ENCODE measurements at regions not wholly inside any gene's neighbourhood (a gene's known extent, or its start where the extent isn't known, plus 50 kb on each side); places are given as distances from the start of the nearest gene placed in this dataset.

DNA sequence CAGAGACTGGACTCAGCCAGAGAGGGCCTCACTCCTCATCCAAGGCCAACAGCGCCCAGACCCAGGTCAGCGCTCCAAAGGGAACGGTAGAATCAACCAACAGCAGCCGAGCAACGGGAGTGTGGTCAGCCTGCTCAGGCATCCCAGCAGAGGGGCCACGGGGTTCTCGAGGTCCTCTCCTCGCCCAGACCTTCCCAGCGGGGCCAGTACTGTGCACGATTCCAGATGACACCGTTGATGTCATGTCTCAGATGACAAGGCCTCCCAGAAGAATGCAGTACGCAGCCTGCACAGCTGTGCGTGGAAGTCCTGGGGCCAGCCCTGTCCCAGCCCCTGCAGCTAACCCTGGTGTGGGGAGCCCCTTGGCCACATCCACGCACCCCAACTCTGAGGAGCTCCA is 141.0 kb upstream of the PPP1R26 start:
- no peak for DNase-seq

- no peak for DNase-seq
These were observed 140.1 kb upstream of the PPP1R26 start for GRCh38 chr9:135339378-135339973.

GRCh38 chr9:135340143-135340655 is 139.4 kb upstream of the PPP1R26 start:
- DNase-seq, result no peak

DNA sequence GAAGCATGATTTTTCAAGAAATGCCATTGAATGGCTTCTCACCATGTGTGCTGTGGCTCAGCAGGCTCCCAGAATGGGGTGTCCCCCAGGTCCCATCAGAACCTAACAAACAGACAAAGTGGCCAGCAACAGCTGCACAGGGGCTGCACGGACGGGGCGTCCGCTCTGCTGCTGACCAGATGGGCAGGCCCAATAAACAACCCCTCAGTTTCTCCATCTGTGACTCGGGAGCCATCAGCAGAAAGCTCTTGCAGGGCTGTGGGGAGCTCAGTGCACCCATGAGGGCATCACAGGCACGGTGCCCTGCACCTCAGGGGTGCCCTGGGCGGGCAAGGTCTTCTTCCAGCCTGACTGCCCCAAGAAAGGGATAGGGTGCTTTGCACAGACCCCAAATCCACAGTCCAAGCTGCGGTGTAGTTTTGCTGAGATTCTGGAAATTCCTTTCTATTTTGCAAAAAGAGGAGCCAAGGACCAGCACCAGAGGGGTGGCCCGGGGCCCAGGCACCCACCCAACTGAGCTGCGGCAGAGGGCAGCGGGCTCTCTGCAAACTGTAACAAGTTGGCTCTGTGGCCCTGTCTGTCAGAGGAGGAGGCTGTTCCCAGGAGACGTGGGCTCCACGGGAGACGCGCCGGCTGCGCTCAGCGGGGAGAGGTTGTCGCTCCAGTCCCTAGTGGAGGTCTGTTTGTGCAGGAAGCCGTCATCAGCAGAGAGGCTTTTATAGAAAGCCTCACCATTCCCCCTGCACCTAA is 138.7 kb upstream of the PPP1R26 start:
- no peak for DNase-seq

DNA sequence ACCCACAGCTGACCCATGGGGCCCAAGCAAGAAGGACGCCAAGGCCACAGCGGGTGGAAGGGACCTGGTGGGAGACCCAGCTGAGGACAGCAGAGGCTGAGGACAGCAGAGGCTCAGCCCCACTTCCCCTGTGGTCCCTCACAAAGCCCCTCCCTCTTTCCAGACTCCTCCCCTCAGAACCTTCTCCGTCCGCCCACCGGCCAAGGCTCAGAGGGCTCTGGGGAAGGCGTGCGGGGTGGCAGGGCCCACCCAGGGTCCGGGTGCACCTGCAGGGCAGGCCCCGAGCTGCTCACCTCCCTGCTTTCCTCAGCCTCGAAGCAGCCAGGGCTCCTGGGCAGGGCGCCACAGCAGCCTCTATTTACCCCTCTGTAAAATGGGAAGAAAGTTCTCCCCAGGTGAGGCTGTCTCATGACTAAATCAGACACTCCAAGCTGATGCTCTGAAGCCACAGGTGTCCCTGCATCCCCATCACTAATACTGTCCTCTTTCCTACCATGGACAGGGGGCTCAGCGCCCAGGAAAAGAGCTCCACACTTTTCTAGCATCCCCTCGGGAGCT is 137.9 kb upstream of the PPP1R26 start:
- DNase-seq, result no peak

- no peak for DNase-seq
These were observed 137.1 kb upstream of the PPP1R26 start for GRCh38 chr9:135342206-135343130.

DNA sequence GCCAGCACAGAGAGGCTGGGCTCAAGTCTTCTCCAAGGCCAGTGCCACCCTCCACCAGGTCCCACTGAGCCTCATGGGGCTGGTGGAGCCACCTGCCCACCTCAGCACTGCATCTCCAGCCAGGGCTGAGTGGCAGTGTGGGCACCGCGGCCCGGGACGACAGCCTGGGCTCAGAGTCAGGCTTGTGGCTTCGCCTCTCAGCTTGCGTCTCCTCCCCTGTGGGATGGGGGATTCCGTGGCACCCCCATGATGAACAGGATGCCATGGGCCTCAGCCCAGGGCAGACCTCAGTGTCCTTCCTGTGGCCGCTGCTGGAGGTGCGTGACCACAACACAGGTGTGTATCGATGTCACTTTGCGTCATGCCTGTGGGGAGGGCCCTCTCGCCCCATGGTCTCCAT is 136.4 kb upstream of the PPP1R26 start:
- no peak for DNase-seq

- DNase-seq, result peak; percentile 16 to 75 (median 57)
These were observed 135.6 kb upstream of the PPP1R26 start for GRCh38 chr9:135343837-135344522.

GRCh38 chr9:135344523-135344901 is 135.1 kb upstream of the PPP1R26 start:
- no peak for DNase-seq

- no peak for DNase-seq
These were observed 134.6 kb upstream of the PPP1R26 start for GRCh38 chr9:135344915-135345500.

DNA sequence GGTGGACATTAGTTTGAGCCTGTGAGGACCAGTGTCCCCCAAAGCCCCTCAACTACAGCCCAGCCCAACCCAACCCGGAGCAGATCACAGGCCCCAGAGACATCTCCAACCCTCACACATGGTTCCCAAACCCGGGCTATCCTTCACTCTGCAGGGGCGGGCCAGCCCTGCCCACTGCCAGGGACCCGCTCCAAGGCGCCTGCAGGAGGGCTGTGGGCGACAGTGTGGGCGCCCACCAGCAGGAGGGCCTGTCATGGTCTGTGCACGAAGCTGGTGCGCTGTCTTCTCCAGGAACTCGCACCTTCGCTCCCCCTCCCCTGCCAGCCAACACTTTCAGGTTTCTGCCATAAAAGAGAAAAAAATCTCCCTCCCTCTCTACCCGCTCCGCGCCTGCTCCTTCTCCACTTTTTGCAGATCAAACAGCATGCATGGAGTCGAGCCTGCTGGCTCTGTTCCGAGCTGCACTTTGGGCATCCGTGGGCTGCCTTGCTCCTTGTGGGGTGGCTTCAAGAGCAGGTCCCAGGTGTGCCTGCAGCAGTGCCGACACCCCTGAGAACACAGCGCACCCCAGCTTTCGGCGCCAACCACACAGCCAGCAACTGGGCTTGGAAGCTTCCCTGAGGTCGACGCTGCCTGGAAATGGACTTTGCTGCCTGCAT is 133.7 kb upstream of the PPP1R26 start:
- DNase-seq, result no peak

- no peak for DNase-seq
These were observed 133.0 kb upstream of the PPP1R26 start for GRCh38 chr9:135346438-135347050.

GRCh38 chr9:135347461-135347860 is 132.1 kb upstream of the PPP1R26 start:
- DNase-seq, result no peak

GRCh38 chr9:135348076-135348787 is 131.3 kb upstream of the PPP1R26 start:
- no peak for DNase-seq

GRCh38 chr9:135348788-135349150 is 130.8 kb upstream of the PPP1R26 start:
- DNase-seq, result no peak

DNA sequence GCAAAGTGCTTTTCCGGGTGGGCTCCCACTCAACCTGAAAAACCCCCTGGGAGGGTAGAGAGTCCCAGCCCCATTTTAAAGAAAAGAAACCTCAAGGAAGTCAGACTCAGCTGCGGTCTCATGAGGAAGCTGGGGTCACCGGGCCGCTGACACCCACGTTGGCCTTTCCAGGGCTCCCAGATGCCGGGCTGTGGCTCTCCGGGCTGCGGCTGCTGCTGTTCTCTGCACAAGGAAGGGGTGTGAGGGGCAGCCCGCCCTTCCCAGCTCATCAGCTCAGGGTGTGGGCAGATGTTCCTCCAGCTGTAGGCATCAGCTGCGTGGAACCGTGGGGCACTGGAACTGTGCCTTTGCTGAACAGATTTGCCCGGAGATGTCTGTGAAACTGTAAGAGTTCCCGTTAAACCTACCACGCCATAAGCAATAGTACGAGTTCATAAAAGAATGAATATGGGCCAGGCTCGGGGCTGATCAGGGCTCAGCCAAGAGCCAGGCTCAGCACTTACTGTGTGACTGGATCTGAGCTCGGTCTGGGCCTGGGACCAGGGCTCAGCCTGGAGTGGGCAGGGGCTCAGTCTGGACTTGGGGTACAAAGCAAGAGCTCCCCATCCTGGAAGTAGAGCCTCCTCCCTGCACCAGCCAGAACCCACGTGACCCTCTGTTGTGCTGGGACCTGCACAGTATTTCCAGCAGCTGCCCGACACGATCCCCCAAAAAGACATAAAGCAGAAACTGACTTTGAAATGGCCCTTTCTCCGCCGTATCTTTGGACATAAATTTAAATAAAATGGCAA is 130.2 kb upstream of the PPP1R26 start:
- no peak for DNase-seq

DNA sequence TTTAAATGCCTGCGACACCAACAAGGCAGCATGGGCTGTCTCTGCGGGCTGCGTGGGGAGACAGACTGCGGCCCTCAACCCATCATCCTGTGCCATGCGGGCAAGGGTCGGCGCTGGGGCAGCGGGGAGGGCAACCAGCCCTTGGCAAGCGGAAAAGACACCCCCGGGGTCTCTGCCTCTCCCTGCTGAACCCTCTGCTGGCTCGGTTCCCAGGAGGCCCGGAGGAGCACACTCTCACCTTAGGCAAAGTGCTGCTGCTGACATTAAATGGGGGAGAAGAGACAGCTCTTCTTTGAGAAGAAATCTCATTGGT is 129.6 kb upstream of the PPP1R26 start:
- no peak for DNase-seq

DNA sequence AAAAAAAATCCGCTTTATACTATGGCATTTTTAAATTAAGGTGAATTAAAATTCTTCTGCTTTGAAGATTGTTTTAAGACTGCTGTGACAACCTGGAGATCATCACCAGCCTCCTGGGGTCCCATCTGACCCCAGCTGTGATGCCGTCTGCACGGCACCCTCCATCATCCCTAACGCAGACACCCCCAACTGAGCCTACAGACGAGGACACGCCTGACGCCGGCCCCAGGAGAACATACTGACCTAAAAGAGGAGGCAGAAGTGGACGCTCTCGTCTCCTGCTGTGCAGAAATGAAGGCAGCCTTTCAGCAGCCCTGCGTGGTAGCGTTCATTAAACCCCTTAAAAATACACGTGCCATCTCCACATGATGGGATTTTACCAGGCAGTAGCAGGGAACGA is 125.6 kb upstream of the PPP1R26 start:
- no peak for DNase-seq

DNA sequence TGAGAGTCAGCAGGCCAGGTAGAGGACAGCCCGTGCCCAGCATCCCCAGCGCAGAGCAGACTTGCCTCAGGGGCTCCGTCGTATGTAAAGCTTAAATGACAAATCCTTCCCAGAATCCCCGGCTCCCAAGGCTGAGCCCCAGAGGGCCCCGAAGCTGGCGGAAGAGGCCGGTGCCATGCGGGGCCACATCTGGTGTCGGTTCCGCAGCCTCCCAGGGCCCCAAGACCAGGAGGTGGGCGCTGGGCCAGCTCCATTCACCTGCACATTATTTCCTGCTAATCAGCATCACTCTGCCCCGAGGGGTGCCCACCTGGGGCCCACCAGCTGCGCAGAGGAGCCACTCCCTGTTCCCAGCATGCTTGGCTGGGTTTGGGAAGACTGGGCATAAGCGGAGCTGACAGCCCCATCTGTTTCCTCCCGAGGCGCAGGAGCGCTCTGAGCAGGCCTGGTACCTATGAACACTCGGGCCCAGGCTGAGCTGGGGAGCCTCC is 124.0 kb upstream of the PPP1R26 start:
- no peak for DNase-seq
